ENCODE measurements at regions not wholly inside any gene's neighbourhood (a gene's known extent, or its start where the extent isn't known, plus 50 kb on each side); places are given as distances from the start of the nearest gene placed in this dataset.

GRCh38 chr6:43972179-43972912, 154.9 kb downstream of the MRPL14 start:
- ATAC-seq, result no peak
- CTCF ChIA-PET, result no interaction called here

GRCh38 chr6:43971776-43972126, 155.5 kb downstream of the MRPL14 start:
- ATAC-seq (no peak), FAIRE-seq (no peak), DNase-seq (ENCODE audit: low read depth, low spot score) (no peak)
- POLR2A ChIA-PET, result interaction anchor here (0.7 kb wide), 1 partner anchor 29 kb away, joined by 3 read pairs; no protein-coding TSS in a partner anchor
- Histone ChIP-seq H4K20me1 (ENCODE audit: control insufficient read depth, insufficient read depth) (no peaks in the 10 kb centered on the region), H3K9ac (ENCODE audit: control insufficient read depth, insufficient read depth, low read length) (no peak overlapping the region), H3K9me3 (replicated peaks; ENCODE audit: control insufficient read depth, insufficient read depth, low read length) (no peaks in the 10 kb centered on the region; the same call in 2 of the 3 replicates), H3K4me3 (no peak overlapping the region), H2AFZ (ENCODE audit: control insufficient read depth, low read depth, low read length) (no peak overlapping the region), H3K27ac (ENCODE audit: control insufficient read depth, insufficient read depth) (no peak overlapping the region), H3K4me1 (ENCODE audit: control insufficient read depth, insufficient read depth, low read length) (no peaks in the 10 kb centered on the region), H3K4me2 (ENCODE audit: control insufficient read depth, insufficient read depth) (no peak overlapping the region), H3K79me2 (ENCODE audit: control insufficient read depth, insufficient read depth, low read length) (no peaks in the 10 kb centered on the region), H3K36me3 (ENCODE audit: control insufficient read depth in 2 of 2, insufficient read depth in 2 of 2, low read length in 1 of 2) (no peaks in the 10 kb centered on the region), H3K27me3 (replicated peaks in 1 of 2; ENCODE audit: control insufficient read depth in 2 of 2, insufficient read depth in 2 of 2, low read length in 1 of 2) (no peaks in the 10 kb centered on the region; a peak in 1 of 4 replicates)
- intact Hi-C loops (cut with micrococcal nuclease; ENCODE audit: unreplicated experiment) (no loop called here), in situ Hi-C loops (cut with MboI) (no loop called here)
- TF ChIP-seq TCF3 (IDR thresholded peaks at IDR 0.05; ENCODE audit: borderline replicate concordance, insufficient read depth, low read depth, low read length), result no peak
- no peak for TF ChIP-seq CHD1 (IDR thresholded peaks at IDR 0.05; ENCODE audit: low read depth, low read length)
- no peak for TF ChIP-seq ETV6 (conservative IDR thresholded peaks at IDR 0.05 in 1 of 2, IDR thresholded peaks at IDR 0.05 in 1 of 2; ENCODE audit: borderline replicate concordance in 1 of 2, low read depth in 1 of 2)
- WGBS (ENCODE audit: insufficient coverage, insufficient replicate concordance, low lambda C conversion rate, missing lambda C conversion rate), result 39% methylated on average over 2 of the region's 2 CpGs
- no TSS peak for BruUV-seq (replicated peaks)
- RAD21 ChIA-PET (ENCODE audit: unreplicated experiment), result interaction anchor here (0.5 to 1.1 kb wide), 2 partner anchors 105 to 1599 kb away, joined by 3 read pairs; no protein-coding TSS in a partner anchor
- SMC1A ChIA-PET (ENCODE audit: uncharacterized antibody, unreplicated experiment), result interaction anchor here (0.7 kb wide), 1 partner anchor 29 kb away, joined by 3 read pairs; no protein-coding TSS in a partner anchor
- CTCF ChIA-PET, result interaction anchor here (0.5 to 0.6 kb wide), 2 partner anchors 10 to 234 kb away, joined by 3 read pairs; no protein-coding TSS in a partner anchor

More at GRCh38 chr6:43972179-43972912, 154.9 kb downstream of the MRPL14 start:
- 21% methylated on average over 5 of the region's 6 CpGs for WGBS (ENCODE audit: insufficient coverage, insufficient replicate concordance, low lambda C conversion rate, missing lambda C conversion rate)
- RAD21 ChIA-PET (ENCODE audit: unreplicated experiment), result interaction anchor here (1.1 kb wide), 1 partner anchor 105 kb away, joined by 3 read pairs; no protein-coding TSS in a partner anchor
- SMC1A ChIA-PET (ENCODE audit: uncharacterized antibody, unreplicated experiment), result interaction anchor here (0.8 to 2.5 kb wide), 2 partner anchors 7 to 22 kb away, joined by 3 to 7 read pairs; no protein-coding TSS in a partner anchor
- Histone ChIP-seq H3K4me3 (no peak overlapping the region), H3K4me2 (ENCODE audit: control insufficient read depth, insufficient read depth) (no peak overlapping the region), H3K4me1 (ENCODE audit: control insufficient read depth, insufficient read depth, low read length) (peaks cover 4% of the 10 kb centered on the region), H4K20me1 (ENCODE audit: control insufficient read depth, insufficient read depth) (no peaks in the 10 kb centered on the region), H3K27me3 (replicated peaks in 1 of 2; ENCODE audit: control insufficient read depth in 2 of 2, insufficient read depth in 2 of 2, low read length in 1 of 2) (no peaks in the 10 kb centered on the region; a peak in 1 of 4 replicates), H2AFZ (ENCODE audit: control insufficient read depth, low read depth, low read length) (no peak overlapping the region), H3K36me3 (ENCODE audit: control insufficient read depth in 2 of 2, insufficient read depth in 2 of 2, low read length in 1 of 2) (no peaks in the 10 kb centered on the region), H3K79me2 (ENCODE audit: control insufficient read depth, insufficient read depth, low read length) (no peaks in the 10 kb centered on the region), H3K9ac (ENCODE audit: control insufficient read depth, insufficient read depth, low read length) (no peak overlapping the region), H3K9me3 (replicated peaks; ENCODE audit: control insufficient read depth, insufficient read depth, low read length) (no peaks in the 10 kb centered on the region; the same call in 2 of the 3 replicates), H3K27ac (ENCODE audit: control insufficient read depth, insufficient read depth) (no peak overlapping the region)
- no TSS peak for BruUV-seq (replicated peaks)
- TF ChIP-seq BHLHE40 (IDR thresholded peaks at IDR 0.05; ENCODE audit: borderline replicate concordance in 1 of 2, low read depth in 2 of 2, low read length in 1 of 2), result no peak
- no peak for TF ChIP-seq YY1 (IDR thresholded peaks at IDR 0.05; ENCODE audit: low read depth, low read length)
- no peak for TF ChIP-seq BMI1 (IDR thresholded peaks at IDR 0.05; ENCODE audit: borderline replicate concordance)
- no peak for TF ChIP-seq SIN3A (IDR thresholded peaks at IDR 0.05; ENCODE audit: low read depth, low read length)
- TF ChIP-seq PML (IDR thresholded peaks at IDR 0.05; ENCODE audit: low read length), result no peak
- TF ChIP-seq GABPA (IDR thresholded peaks at IDR 0.05; ENCODE audit: low read depth), result no peak
- TF ChIP-seq NRF1 (conservative IDR thresholded peaks at IDR 0.05; ENCODE audit: low read depth, low read length), result no peak
- TF ChIP-seq SUZ12 (IDR thresholded peaks at IDR 0.05; ENCODE audit: unreplicated experiment), result no peak
- TF ChIP-seq KAT2A (conservative IDR thresholded peaks at IDR 0.05; ENCODE audit: control insufficient read depth, low read depth, low read length), result no peak
- in situ Hi-C loops (cut with MboI) (no loop called here), intact Hi-C loops (cut with micrococcal nuclease; ENCODE audit: unreplicated experiment) (no loop called here)
- DNase-seq (ENCODE audit: low read depth, low spot score), result no peak
- no peak for FAIRE-seq
- POLR2A ChIA-PET, result interaction anchor here (0.7 to 0.9 kb wide), 3 partner anchors 28 to 294 kb away, joined by 3 read pairs; no protein-coding TSS in a partner anchor
